Endothelial cell of umbilical vein (primary cell): ENCODE measurements at regions not wholly inside any gene's neighbourhood (a gene's known extent, or its start where the extent isn't known, plus 50 kb on each side); places are given as distances from the start of the nearest gene placed in this dataset.

Experiments used
- BruUV-seq: library from RNA; stranded (reverse); fragments of 400-500 nt; replicated peaks from 2 replicates; lab custom pipeline; 2021; lab: Mats Ljungman, UMichigan
- CTCF ChIA-PET: fragments of 300-600, 350-600 bp; sonication (Branson Sonifier 250); formaldehyde crosslinking; loops from one replicate; lab custom pipeline; 2021; ENCODE audit warnings: antibody characterized with exemption, inconsistent platforms; lab: Charles Lee
- POLR2A ChIA-PET: fragments of 300-600, 350-600 bp; sonication (Branson Sonifier 250); formaldehyde crosslinking; loops from one replicate; lab custom pipeline; 2021; ENCODE audit warnings: antibody characterized with exemption, inconsistent platforms; lab: Charles Lee
- DNase-seq: peaks from one replicate; pipeline ENCODE4 v3.0.0-alpha.2; 2011; ENCODE audit warnings: low read depth, low spot score
- FAIRE-seq: peaks from 2 replicates; lab custom pipeline; 2011; peaks lifted over from hg19 to GRCh38; lab: Jason Lieb, UNC
- H2AFZ ChIP-seq: 2 replicates; pipeline ENCODE4 v1.6.0; 2012; ENCODE audit warnings: low read depth, low read length, control low read depth, inconsistent platforms
- H3K27ac ChIP-seq: 2 replicates; pipeline ENCODE4 v1.5.1; 2011; ENCODE audit warnings: low read depth, mild to moderate bottlenecking, control low read depth, low read length, moderate library complexity; ENCODE audit not compliant: insufficient read depth
- H3K27me3 ChIP-seq, 2 experiments: 2 replicates each; pipeline versions ENCODE4 v1.6.0 to v1.6.1; 2011; ENCODE audit warnings: low read length in 2 of 2, mixed read lengths in 1 of 2; ENCODE audit not compliant: control insufficient read depth in 2 of 2, insufficient read depth in 2 of 2
- H3K36me3 ChIP-seq, 2 experiments: 2 replicates in 1 of 2; 3 replicates in 1 of 2; pipeline ENCODE4 v1.5.1; 2011; ENCODE audit warnings: low read length in 2 of 2, mild to moderate bottlenecking in 1 of 2, moderate library complexity in 1 of 2; ENCODE audit not compliant: control insufficient read depth in 2 of 2, insufficient read depth in 2 of 2; ENCODE audit errors: extremely low read depth in 1 of 2
- H3K4me1 ChIP-seq: 3 replicates; pipeline ENCODE4 v1.5.1; 2011; ENCODE audit warnings: mild to moderate bottlenecking, low read length; ENCODE audit not compliant: control insufficient read depth, insufficient read depth; ENCODE audit errors: extremely low read depth
- H3K4me2 ChIP-seq: 2 replicates; pipeline ENCODE4 v1.6.1; 2011; ENCODE audit warnings: low read length, control low read depth, mixed read lengths; ENCODE audit not compliant: insufficient read depth
- H3K4me3 ChIP-seq, 3 experiments: fragments of 200-600 bp in 1 of 3; sonication (generic), shearing (Covaris generic) in 1 of 3; replicated peaks in 1 of 3; 2 replicates each; pipeline ENCODE4 v1.5.1; 2011 to 2016; ENCODE audit warnings: control low read depth in 3 of 3, low read length in 3 of 3, mild to moderate bottlenecking in 2 of 3, inconsistent platforms in 1 of 3, low read depth in 1 of 3, moderate library complexity in 1 of 3; ENCODE audit not compliant: insufficient read depth in 1 of 3
- H3K79me2 ChIP-seq: 2 replicates; pipeline ENCODE4 v1.6.0; 2012; ENCODE audit warnings: low read length, inconsistent platforms; ENCODE audit not compliant: control insufficient read depth, insufficient read depth
- H3K9ac ChIP-seq: replicated peaks from 2 replicates; pipeline ENCODE3; 2011; ENCODE audit warnings: low read length, control low read depth; ENCODE audit not compliant: insufficient read depth; ENCODE audit errors: extremely low read depth
- H3K9me1 ChIP-seq: replicated peaks from 3 replicates; pipeline ENCODE4 v1.6.0; 2011; ENCODE audit warnings: mild to moderate bottlenecking, low read length; ENCODE audit not compliant: control insufficient read depth, insufficient read depth; ENCODE audit errors: extremely low read depth
- H3K9me3 ChIP-seq: replicated peaks from 2 replicates; pipeline ENCODE4 v1.5.1; 2012; ENCODE audit warnings: low read length, inconsistent platforms; ENCODE audit not compliant: control insufficient read depth, insufficient read depth
- H4K20me1 ChIP-seq: replicated peaks from 2 replicates; pipeline ENCODE3; 2011; ENCODE audit warnings: mild to moderate bottlenecking, low read length; ENCODE audit not compliant: control insufficient read depth, insufficient read depth; ENCODE audit errors: extremely low read depth
- FOS ChIP-seq: IDR thresholded peaks from 2 replicates; pipeline ENCODE4 v1.6.1; 2011; ENCODE audit warnings: mild to moderate bottlenecking, low read length, moderate library complexity, borderline replicate concordance; ENCODE audit not compliant: insufficient read depth
- MYC ChIP-seq: IDR thresholded peaks from one replicate; pipeline ENCODE4 v1.6.1; 2011; ENCODE audit warnings: mild to moderate bottlenecking, low read depth, low read length
- POLR2A ChIP-seq: IDR thresholded peaks from 2 replicates; pipeline ENCODE4 v1.6.1; 2012; ENCODE audit warnings: low read depth, mild to moderate bottlenecking, control low read depth, low read length
- POLR2AphosphoS5 ChIP-seq: IDR thresholded peaks from 2 replicates; pipeline ENCODE4 v1.6.1; 2012; ENCODE audit warnings: low read depth, mild to moderate bottlenecking, control low read depth, low read length, moderate library complexity; ENCODE audit not compliant: insufficient read depth
- dilution Hi-C: fragments of 300-500 bp; cut with MboI; formaldehyde crosslinking; loops from one replicate; pipeline ENCODE4 v1.15.0; 2019; ENCODE audit warnings: low sequenced_read_pairs; ENCODE audit not compliant: extremely low pct_ligation_motif_present
- intact Hi-C: fragments of 100-400 bp; cut with micrococcal nuclease; formaldehyde crosslinking; loops from one replicate; pipeline ENCODE4 v1.10.0; 2022
- TF ChIP-seq, protein P1 (sequence below), 2 donors: IDR thresholded peaks; 1 replicate in 1 of 2; 2 replicates in 1 of 2; pipeline ENCODE4 v1.5.1; 2011; ENCODE audit warnings: low read length in 2 of 2, mild to moderate bottlenecking in 2 of 2, moderate library complexity in 2 of 2, control low read depth in 1 of 2, inconsistent platforms in 1 of 2, low read depth in 1 of 2; ENCODE audit not compliant: insufficient read depth in 1 of 2; ENCODE audit errors: extremely low read depth in 1 of 2
- TF ChIP-seq, protein P2 (sequence below): IDR thresholded peaks from 2 replicates; pipeline ENCODE4 v1.6.1; 2011; ENCODE audit not compliant: insufficient read depth, insufficient read length

DNA sequence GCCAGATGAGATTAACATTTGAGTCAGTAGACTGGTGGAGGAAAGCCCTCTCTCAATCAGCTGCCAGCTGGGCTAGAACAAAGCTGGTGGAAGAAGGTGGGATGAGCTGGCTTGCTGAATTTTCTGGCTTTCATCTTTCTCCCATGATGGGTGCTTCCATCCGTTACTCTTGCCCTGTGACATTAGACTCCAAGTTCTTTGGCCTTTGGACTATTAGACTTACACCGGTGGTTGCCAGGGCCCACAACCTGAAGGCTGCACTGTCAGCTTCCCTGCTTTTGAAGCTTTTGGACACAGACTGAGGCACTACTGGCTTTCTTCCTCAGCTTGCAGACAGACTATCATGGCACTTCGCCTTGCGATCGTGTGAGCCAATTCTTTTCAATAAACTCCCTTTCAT is 642.7 kb downstream of the TAF11L14 start:
- no peak overlapping the region for H3K4me2 ChIP-seq
- H3K36me3 ChIP-seq = no peaks in the 10 kb centered on the region
- no peak overlapping the region for H3K4me3 ChIP-seq
- no peaks in the 10 kb centered on the region for H3K4me1 ChIP-seq
- intact Hi-C loops (no loop called here), dilution Hi-C loops (no loop called here)
- H3K9me1 ChIP-seq = no peaks in the 10 kb centered on the region
- ChIA-PET POLR2A (no interaction called here), CTCF (interaction anchor here (2.5 kb wide), 1 partner anchor 1061 kb away, joined by 28 read pairs; no protein-coding TSS in a partner anchor)
- no peak overlapping the region for H2AFZ ChIP-seq
- H3K9ac ChIP-seq = no peak overlapping the region
- TF ChIP-seq, protein P1, sequence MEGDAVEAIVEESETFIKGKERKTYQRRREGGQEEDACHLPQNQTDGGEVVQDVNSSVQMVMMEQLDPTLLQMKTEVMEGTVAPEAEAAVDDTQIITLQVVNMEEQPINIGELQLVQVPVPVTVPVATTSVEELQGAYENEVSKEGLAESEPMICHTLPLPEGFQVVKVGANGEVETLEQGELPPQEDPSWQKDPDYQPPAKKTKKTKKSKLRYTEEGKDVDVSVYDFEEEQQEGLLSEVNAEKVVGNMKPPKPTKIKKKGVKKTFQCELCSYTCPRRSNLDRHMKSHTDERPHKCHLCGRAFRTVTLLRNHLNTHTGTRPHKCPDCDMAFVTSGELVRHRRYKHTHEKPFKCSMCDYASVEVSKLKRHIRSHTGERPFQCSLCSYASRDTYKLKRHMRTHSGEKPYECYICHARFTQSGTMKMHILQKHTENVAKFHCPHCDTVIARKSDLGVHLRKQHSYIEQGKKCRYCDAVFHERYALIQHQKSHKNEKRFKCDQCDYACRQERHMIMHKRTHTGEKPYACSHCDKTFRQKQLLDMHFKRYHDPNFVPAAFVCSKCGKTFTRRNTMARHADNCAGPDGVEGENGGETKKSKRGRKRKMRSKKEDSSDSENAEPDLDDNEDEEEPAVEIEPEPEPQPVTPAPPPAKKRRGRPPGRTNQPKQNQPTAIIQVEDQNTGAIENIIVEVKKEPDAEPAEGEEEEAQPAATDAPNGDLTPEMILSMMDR (IDR thresholded peaks at IDR 0.05; ENCODE audit: extremely low read depth in 1 of 2, insufficient read depth in 1 of 2, low read depth in 1 of 2, low read length in 2 of 2) = no peak
- TF ChIP-seq, protein P2, sequence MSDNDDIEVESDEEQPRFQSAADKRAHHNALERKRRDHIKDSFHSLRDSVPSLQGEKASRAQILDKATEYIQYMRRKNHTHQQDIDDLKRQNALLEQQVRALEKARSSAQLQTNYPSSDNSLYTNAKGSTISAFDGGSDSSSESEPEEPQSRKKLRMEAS = no peak
- TF ChIP-seq POLR2AphosphoS5 = no peak
- no peaks in the 10 kb centered on the region for H3K79me2 ChIP-seq
- no peaks in the 10 kb centered on the region for H4K20me1 ChIP-seq
- BruUV-seq = no TSS peak
- no peaks in the 10 kb centered on the region for H3K27me3 ChIP-seq
- DNase-seq (no peak), FAIRE-seq (no peak)
- H3K9me3 ChIP-seq = no peaks in the 10 kb centered on the region
- no peak overlapping the region for H3K27ac ChIP-seq

DNA sequence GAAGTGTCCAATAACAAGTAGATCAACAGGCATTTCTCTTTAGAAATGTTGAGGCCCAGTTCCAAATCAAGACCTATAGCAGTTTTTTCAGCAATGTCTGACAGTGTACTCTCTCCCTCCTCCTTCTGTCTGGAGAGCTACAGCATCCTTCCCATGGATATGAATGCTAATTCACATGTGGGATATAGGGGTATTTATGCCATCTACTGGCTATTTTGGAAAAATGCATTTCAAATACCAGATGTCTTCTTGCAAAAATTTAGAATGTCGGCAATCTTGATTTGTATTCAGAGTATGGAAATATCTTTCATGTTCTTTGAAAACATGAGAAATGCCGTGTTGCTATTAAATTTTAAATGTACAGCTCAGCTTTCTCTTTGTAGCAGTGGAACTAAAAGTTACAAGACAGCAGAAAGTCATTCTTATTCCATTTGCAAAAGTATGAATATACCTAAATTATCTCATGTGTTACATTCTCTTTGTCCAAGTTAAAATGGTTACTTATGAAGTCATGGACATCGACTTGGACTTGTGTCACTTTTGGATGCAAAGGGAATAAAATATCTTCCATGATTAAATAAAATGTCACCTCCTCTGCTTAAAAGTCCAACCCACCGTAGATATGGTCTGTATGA is 647.8 kb downstream of the TAF11L14 start:
- Histone ChIP-seq H3K79me2 (no peaks in the 10 kb centered on the region), H3K27ac (no peak overlapping the region), H3K9me1 (no peaks in the 10 kb centered on the region), H3K36me3 (no peaks in the 10 kb centered on the region), H3K9ac (no peak overlapping the region), H3K4me3 (no peak overlapping the region), H3K27me3 (no peaks in the 10 kb centered on the region), H4K20me1 (no peaks in the 10 kb centered on the region), H2AFZ (no peak overlapping the region), H3K4me2 (no peak overlapping the region), H3K4me1 (no peaks in the 10 kb centered on the region), H3K9me3 (no peaks in the 10 kb centered on the region)
- ChIA-PET POLR2A (interaction anchor here (1.2 kb wide), 2 partner anchors 1066 to 1067 kb away, joined by 3 to 4 read pairs; no protein-coding TSS in a partner anchor), CTCF (interaction anchor here (0.6 to 3.1 kb wide), 8 partner anchors 9 to 1074 kb away, joined by 3 to 227 read pairs (median 5); partner anchors contain the start of gene BASP1)
- TF ChIP-seq POLR2A = no peak
- TF ChIP-seq, protein P1 (IDR thresholded peaks at IDR 0.05; ENCODE audit: extremely low read depth in 1 of 2, insufficient read depth in 1 of 2, low read depth in 1 of 2, low read length in 2 of 2) = peak; percentile 21 to 24
- TF ChIP-seq MYC = no peak
- TF ChIP-seq, protein P2 = no peak
- TF ChIP-seq FOS = no peak
- DNase-seq = peak; percentile 52
- intact Hi-C loops = loop anchor here (2.0 kb wide), 1 partner anchor 23 kb away; no protein-coding TSS in a partner anchor
- dilution Hi-C loops = no loop called here
- peak; percentile 74 for FAIRE-seq
- no TSS peak for BruUV-seq
